HepG2 (cell line): ENCODE measurements at regions not wholly inside any gene's neighbourhood (a gene's known extent, or its start where the extent isn't known, plus 50 kb on each side); places are given as distances from the start of the nearest gene placed in this dataset.

Source experiments
- ATAC-seq: fragments of 200-7000 bp; cut with Tn5 transposase; 3 replicates; pipeline ENCODE4 v1.9.1; 2020; ENCODE audit warnings: mild to moderate bottlenecking, moderate library complexity
- BruUV-seq: library from RNA; stranded (reverse); fragments of 400-500 nt; replicated peaks from 2 replicates; lab custom pipeline; 2021; lab: Mats Ljungman, UMichigan
- CTCF ChIA-PET: fragments of 300-600 bp; formaldehyde crosslinking; extraction: SDS; loops from one replicate; lab custom pipeline; 2021; ENCODE audit warnings: low total read pairs, inconsistent platforms, low intra/inter-chr PET ratio; lab: Yijun Ruan, JAX
- POLR2A ChIA-PET: fragments of 350-600 bp; sonication (Branson Sonifier 250); formaldehyde crosslinking; loops from one replicate; lab custom pipeline; 2020; ENCODE audit warnings: antibody characterized with exemption, inconsistent platforms; lab: Yijun Ruan, JAX
- DNase-seq: peaks from one replicate; pipeline ENCODE4 v3.0.0-alpha.2; 2015; ENCODE audit warnings: low spot score
- FAIRE-seq: peaks from 3 replicates; lab custom pipeline; 2011; peaks lifted over from hg19 to GRCh38; lab: Jason Lieb, UNC
- H2AFZ ChIP-seq: one replicate; pipeline ENCODE4 v1.6.1; 2011; ENCODE audit warnings: low read length, inconsistent platforms
- H3K27ac ChIP-seq: fragments of 300-600 bp; 3 replicates; pipeline ENCODE4 v1.8.0; 2011; ENCODE audit warnings: mixed run types, mild to moderate bottlenecking, mixed read lengths, low read length, inconsistent platforms; ENCODE audit not compliant: insufficient read depth; ENCODE audit errors: extremely low read length
- H3K27me3 ChIP-seq, 2 experiments: fragments of 200-600 bp in 1 of 2; 2 replicates in 1 of 2; 3 replicates in 1 of 2; pipeline versions ENCODE4 v1.6.0 to v1.8.0; 2011; ENCODE audit warnings: low read length in 2 of 2, mild to moderate bottlenecking in 2 of 2, moderate library complexity in 2 of 2, inconsistent platforms in 1 of 2; ENCODE audit not compliant: insufficient read depth in 2 of 2, control insufficient read depth in 1 of 2
- H3K36me3 ChIP-seq, 2 experiments: fragments of 200-600 bp in 1 of 2; replicated peaks in 1 of 2; 2 replicates in 1 of 2; 3 replicates in 1 of 2; pipeline versions ENCODE4 v1.5.1 to v1.8.0; 2011; ENCODE audit warnings: low read length in 2 of 2, inconsistent platforms in 1 of 2; ENCODE audit not compliant: insufficient read depth in 2 of 2, control insufficient read depth in 1 of 2
- H3K4me1 ChIP-seq: 2 replicates; pipeline ENCODE4 v1.5.1; 2012; ENCODE audit warnings: low read length, inconsistent platforms; ENCODE audit not compliant: insufficient read depth
- H3K4me2 ChIP-seq: 2 replicates; pipeline ENCODE4 v1.6.0; 2011; ENCODE audit warnings: low read depth, low read length, inconsistent platforms
- H3K4me3 ChIP-seq, 3 experiments: fragments of 200-600 bp in 1 of 3; sonication (generic), shearing (Covaris generic) in 1 of 3; replicated peaks in 1 of 3; 2 replicates each; pipeline ENCODE4 v1.5.1; 2011 to 2016; ENCODE audit warnings: low read length in 3 of 3, inconsistent platforms in 2 of 3, low read depth in 2 of 3, mild to moderate bottlenecking in 2 of 3, control low read depth in 1 of 3, mixed read lengths in 1 of 3; ENCODE audit not compliant: insufficient read depth in 1 of 3
- H3K79me2 ChIP-seq: one replicate; pipeline ENCODE4 v1.6.1; 2011; ENCODE audit warnings: low read length, inconsistent platforms; ENCODE audit not compliant: insufficient read depth
- H3K9ac ChIP-seq: 2 replicates; pipeline ENCODE4 v1.6.0; 2011; ENCODE audit warnings: mild to moderate bottlenecking, low read depth, low read length, inconsistent platforms; ENCODE audit not compliant: insufficient read depth
- H3K9me3 ChIP-seq: 2 replicates; pipeline ENCODE4 v1.5.1; 2012; ENCODE audit warnings: mild to moderate bottlenecking, low read length
- H4K20me1 ChIP-seq: 2 replicates; pipeline ENCODE4 v1.6.0; 2011; ENCODE audit warnings: inconsistent platforms, mild to moderate bottlenecking, low read length, moderate library complexity; ENCODE audit not compliant: insufficient read depth
- CBX2 ChIP-seq, 2 experiments: fragments of 200-600 bp in 1 of 2; sonication (generic); formaldehyde crosslinking in 1 of 2; IDR thresholded peaks; 2 replicates each; pipeline versions ENCODE4 v1.7.0 to v1.8.1; 2018 to 2022; ENCODE audit warnings: low read depth in 2 of 2, low read length in 1 of 2, mild to moderate bottlenecking in 1 of 2, missing genetic modification reagents in 1 of 2
- E2F1 ChIP-seq: sonication (generic); formaldehyde crosslinking; IDR thresholded peaks from 2 replicates; pipeline ENCODE4 v1.5.0; 2020; ENCODE audit warnings: missing genetic modification reagents
- MAFK ChIP-seq, 2 experiments: IDR thresholded peaks in 1 of 2; conservative IDR thresholded peaks in 1 of 2; 2 replicates each; pipeline ENCODE4 v1.6.1; 2011; ENCODE audit warnings: improper control_type of control experiment in 2 of 2, low read length in 2 of 2
- POGK ChIP-seq: sonication (generic); formaldehyde crosslinking; conservative IDR thresholded peaks from 2 replicates; pipeline ENCODE4 v1.8.0; 2022; ENCODE audit warnings: mild to moderate bottlenecking, moderate library complexity, missing genetic modification reagents
- SRY ChIP-seq: sonication (generic); formaldehyde crosslinking; IDR thresholded peaks from 2 replicates; pipeline ENCODE4 v1.8.0; 2022; ENCODE audit warnings: mild to moderate bottlenecking, missing genetic modification reagents
- U2AF1 ChIP-seq: fragments of 200-400 bp; formaldehyde crosslinking; optimal IDR thresholded peaks from 2 replicates; pipeline ENCODE3; 2017; ENCODE audit warnings: mild to moderate bottlenecking, low read depth, low read length
- ZNF496 ChIP-seq: sonication (generic); formaldehyde crosslinking; IDR thresholded peaks from 2 replicates; pipeline ENCODE4 v1.8.1; 2023; ENCODE audit warnings: mild to moderate bottlenecking, moderate library complexity, missing genetic modification reagents; ENCODE audit not compliant: insufficient replicate concordance
- ZNF574 ChIP-seq: sonication (generic); formaldehyde crosslinking; IDR thresholded peaks from 2 replicates; pipeline ENCODE4 v1.4.0; 2020; ENCODE audit warnings: missing genetic modification reagents
- ZNF703 ChIP-seq: sonication (generic); formaldehyde crosslinking; IDR thresholded peaks from 2 replicates; pipeline ENCODE4 v1.5.1; 2020; ENCODE audit warnings: missing genetic modification reagents, mild to moderate bottlenecking, moderate library complexity, borderline replicate concordance
- ZNF781 ChIP-seq: sonication (generic); formaldehyde crosslinking; IDR thresholded peaks from 2 replicates; pipeline ENCODE4 v1.5.1; 2020; ENCODE audit warnings: borderline replicate concordance, mild to moderate bottlenecking, missing genetic modification reagents; ENCODE audit errors: not compliant biosample characterization
- WGBS: methylation state at CpG from one replicate; pipeline ENCODE4 v1.1.6; 2017; ENCODE audit warnings: low lambda C conversion rate; 5-methylcytosine and 5-hydroxymethylcytosine counted together
- in situ Hi-C: cut with HindIII; loops from 2 replicates; pipeline ENCODE4 v1.10.0; 2017; ENCODE audit warnings: low pct_unique_long_range_greater_than_20kb; ENCODE audit not compliant: extremely low pct_ligation_motif_present
- intact Hi-C: fragments of 100-400 bp; cut with micrococcal nuclease; formaldehyde crosslinking; loops from one replicate; pipeline ENCODE4 v1.10.0; 2022; ENCODE audit not compliant: unreplicated experiment

GRCh38 chr4:137754652-137755471 is 222.6 kb upstream of the PCDH18 start:
- no peak for ATAC-seq
- H4K20me1 ChIP-seq: no peaks in the 10 kb centered on the region
- no TSS peak for BruUV-seq
- no peak overlapping the region for H3K27ac ChIP-seq
- intact Hi-C loops (no loop called here), in situ Hi-C loops (no loop called here)
- FAIRE-seq: no peak
- ChIA-PET CTCF (no interaction called here), POLR2A (no interaction called here)
- no peak overlapping the region for H2AFZ ChIP-seq
- TF ChIP-seq MAFK (conservative IDR thresholded peaks at IDR 0.05 in 1 of 2, IDR thresholded peaks at IDR 0.05 in 1 of 2; ENCODE audit: low read length in 2 of 2): peak in 1 of 2 experiments; percentile 30; a peak in 2 of 4 replicates
- no peak for TF ChIP-seq ZNF574 (CRISPR knock-in tag)
- H3K36me3 ChIP-seq: no peaks in the 10 kb centered on the region
- no peak overlapping the region for H3K4me3 ChIP-seq
- no peaks in the 10 kb centered on the region for H3K27me3 ChIP-seq
- no peak overlapping the region for H3K9ac ChIP-seq
- no peaks in the 10 kb centered on the region for H3K4me1 ChIP-seq
- no peaks in the 10 kb centered on the region for H3K79me2 ChIP-seq
- WGBS: 0% methylated on average over 1 of the region's 1 CpG
- H3K4me2 ChIP-seq: no peak overlapping the region
- no peaks in the 10 kb centered on the region for H3K9me3 ChIP-seq
- DNase-seq: no peak

- H3K4me1 ChIP-seq: no peaks in the 10 kb centered on the region
- H3K9ac ChIP-seq: no peak overlapping the region
- H3K27me3 ChIP-seq: no peaks in the 10 kb centered on the region
- H4K20me1 ChIP-seq: no peaks in the 10 kb centered on the region
- CTCF ChIA-PET: no interaction called here
- no peaks in the 10 kb centered on the region for H3K79me2 ChIP-seq
- no peak overlapping the region for H3K4me2 ChIP-seq
- POLR2A ChIA-PET: no interaction called here
- in situ Hi-C loops (loop anchor here (25.0 kb wide), 1 partner anchor 938 kb away; no protein-coding TSS in a partner anchor), intact Hi-C loops (no loop called here)
- ATAC-seq: no peak
- no peak overlapping the region for H2AFZ ChIP-seq
- BruUV-seq: no TSS peak
- H3K36me3 ChIP-seq: no peaks in the 10 kb centered on the region
- H3K4me3 ChIP-seq: no peak overlapping the region
- no peak overlapping the region for H3K27ac ChIP-seq
- DNase-seq: no peak
- H3K9me3 ChIP-seq: no peaks in the 10 kb centered on the region
- FAIRE-seq: no peak
- TF ChIP-seq SRY (CRISPR knock-in tag): no peak
- TF ChIP-seq ZNF496: no peak
- no peak for TF ChIP-seq CBX2 (IDR thresholded peaks at IDR 0.05; ENCODE audit: low read depth, low read length)
- no peak for TF ChIP-seq CBX2 (CRISPR knock-in tag; IDR thresholded peaks at IDR 0.05; ENCODE audit: low read depth)
- TF ChIP-seq POGK (CRISPR knock-in tag): no peak
- no peak for TF ChIP-seq ZNF703 (CRISPR knock-in tag)
- TF ChIP-seq ZNF781 (CRISPR knock-in tag): no peak
- no peak for TF ChIP-seq U2AF1
- no peak for TF ChIP-seq E2F1 (CRISPR knock-in tag)
Observed at GRCh38 chr4:137749466-137749865, 217.2 kb upstream of the PCDH18 start.
